ENCODE measurements at regions not wholly inside any gene's neighbourhood (a gene's known extent, or its start where the extent isn't known, plus 50 kb on each side); places are given as distances from the start of the nearest gene placed in this dataset.

DNA sequence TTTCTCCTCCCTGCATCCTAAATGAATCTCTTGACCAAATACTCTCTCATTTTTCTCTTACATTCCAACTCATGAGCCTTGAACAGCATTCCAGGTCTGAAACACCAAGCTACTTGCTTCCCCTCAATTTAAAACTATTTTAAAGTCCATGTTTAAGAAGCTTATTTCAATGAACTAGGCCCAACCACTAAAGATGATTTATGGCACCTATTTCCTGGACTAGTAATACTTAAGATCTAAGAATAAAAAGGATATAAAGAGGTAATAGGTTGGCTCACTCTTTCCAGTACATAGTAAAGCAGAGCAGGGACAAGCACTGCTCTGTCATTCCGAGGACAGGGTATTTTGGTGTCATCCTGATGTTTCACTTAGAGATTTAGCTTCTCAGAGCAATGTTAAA is 219.3 kb upstream of the TMCO5A start:
- TF ChIP-seq POLR2A (IDR thresholded peaks at IDR 0.05): no peak
- TF ChIP-seq, protein P1, sequence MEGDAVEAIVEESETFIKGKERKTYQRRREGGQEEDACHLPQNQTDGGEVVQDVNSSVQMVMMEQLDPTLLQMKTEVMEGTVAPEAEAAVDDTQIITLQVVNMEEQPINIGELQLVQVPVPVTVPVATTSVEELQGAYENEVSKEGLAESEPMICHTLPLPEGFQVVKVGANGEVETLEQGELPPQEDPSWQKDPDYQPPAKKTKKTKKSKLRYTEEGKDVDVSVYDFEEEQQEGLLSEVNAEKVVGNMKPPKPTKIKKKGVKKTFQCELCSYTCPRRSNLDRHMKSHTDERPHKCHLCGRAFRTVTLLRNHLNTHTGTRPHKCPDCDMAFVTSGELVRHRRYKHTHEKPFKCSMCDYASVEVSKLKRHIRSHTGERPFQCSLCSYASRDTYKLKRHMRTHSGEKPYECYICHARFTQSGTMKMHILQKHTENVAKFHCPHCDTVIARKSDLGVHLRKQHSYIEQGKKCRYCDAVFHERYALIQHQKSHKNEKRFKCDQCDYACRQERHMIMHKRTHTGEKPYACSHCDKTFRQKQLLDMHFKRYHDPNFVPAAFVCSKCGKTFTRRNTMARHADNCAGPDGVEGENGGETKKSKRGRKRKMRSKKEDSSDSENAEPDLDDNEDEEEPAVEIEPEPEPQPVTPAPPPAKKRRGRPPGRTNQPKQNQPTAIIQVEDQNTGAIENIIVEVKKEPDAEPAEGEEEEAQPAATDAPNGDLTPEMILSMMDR (IDR thresholded peaks at IDR 0.05): no peak
- intact Hi-C loops (cut with DNase I): no loop called here
- 63 to 75% (median 70%) methylated on average over 1 of the region's 1 CpG for WGBS, 4 donors

DNA sequence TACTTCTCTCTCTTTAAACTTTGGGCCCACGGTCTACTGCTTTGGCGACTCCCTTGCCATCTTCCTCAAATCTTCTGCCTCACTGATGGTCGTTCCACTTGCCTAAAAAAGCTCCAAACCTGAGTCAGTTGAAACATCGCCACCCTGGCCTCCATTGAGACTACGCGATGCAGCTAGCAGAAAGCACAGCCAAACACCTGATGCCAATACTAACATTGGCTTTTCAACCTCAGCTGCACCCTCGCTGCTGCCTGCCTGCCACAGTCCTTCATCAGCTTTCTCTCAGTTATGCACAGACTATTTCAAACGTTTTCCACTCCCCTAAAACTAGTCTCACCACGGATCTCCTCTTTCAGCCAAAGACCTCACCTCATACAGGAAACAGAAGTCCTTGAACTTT is 214.2 kb upstream of the TMCO5A start:
- TF ChIP-seq, protein P1 (IDR thresholded peaks at IDR 0.05): no peak
- TF ChIP-seq POLR2A (IDR thresholded peaks at IDR 0.05): no peak
- H3K27me3 ChIP-seq: no peaks in the 10 kb centered on the region
- no peaks in the 10 kb centered on the region for H3K4me1 ChIP-seq (replicated peaks in 1 of 2)
- no peaks in the 10 kb centered on the region for H3K36me3 ChIP-seq (replicated peaks in 1 of 2)
- no peaks in the 10 kb centered on the region for H3K9me3 ChIP-seq (replicated peaks in 1 of 3)
- H3K4me3 ChIP-seq: no peak overlapping the region
- intact Hi-C loops (cut with DNase I): no loop called here
- DNase-seq: no peak
- WGBS, 4 donors: 71 to 76% (median 72%) methylated on average over 9 of the region's 9 CpGs
- no peak overlapping the region for H3K27ac ChIP-seq

More for the DNA sequence above, 219.3 kb upstream of the TMCO5A start:
- Histone ChIP-seq H3K4me1 (replicated peaks in 1 of 2) (no peaks in the 10 kb centered on the region), H3K9me3 (replicated peaks in 1 of 3) (no peaks in the 10 kb centered on the region), H3K36me3 (replicated peaks in 1 of 2) (no peaks in the 10 kb centered on the region), H3K4me3 (no peak overlapping the region), H3K27ac (no peak overlapping the region), H3K27me3 (no peaks in the 10 kb centered on the region)
- DNase-seq: no peak

GRCh38 chr15:37731146-37731746 is 203.2 kb upstream of the TMCO5A start:
- intact Hi-C loops (cut with DNase I): no loop called here
- H3K4me3 ChIP-seq: no peak overlapping the region
- H3K4me1 ChIP-seq (replicated peaks in 1 of 2): no peaks in the 10 kb centered on the region
- H3K36me3 ChIP-seq (replicated peaks in 1 of 2): no peaks in the 10 kb centered on the region
- TF ChIP-seq, protein P1 (IDR thresholded peaks at IDR 0.05): no peak
- no peak overlapping the region for H3K27ac ChIP-seq
- H3K9me3 ChIP-seq (replicated peaks in 1 of 3): no peaks in the 10 kb centered on the region
- no peaks in the 10 kb centered on the region for H3K27me3 ChIP-seq
- no peak for DNase-seq
- WGBS, 4 donors: 56 to 63% (median 60%) methylated on average over 5 of the region's 5 CpGs

GRCh38 chr15:37733628-37734027 is 200.8 kb upstream of the TMCO5A start:
- TF ChIP-seq, protein P1 (IDR thresholded peaks at IDR 0.05): no peak
- Histone ChIP-seq H3K36me3 (replicated peaks in 1 of 2) (no peaks in the 10 kb centered on the region), H3K27me3 (no peaks in the 10 kb centered on the region), H3K4me1 (replicated peaks in 1 of 2) (no peaks in the 10 kb centered on the region), H3K4me3 (no peak overlapping the region), H3K9me3 (replicated peaks in 1 of 3) (no peaks in the 10 kb centered on the region), H3K27ac (no peak overlapping the region)
- intact Hi-C loops (cut with DNase I): no loop called here
- 80 to 84% (median 83%) methylated on average over 5 of the region's 5 CpGs for WGBS, 4 donors
- no peak for DNase-seq
